ENCODE measurements at regions not wholly inside any gene's neighbourhood (a gene's known extent, or its start where the extent isn't known, plus 50 kb on each side); places are given as distances from the start of the nearest gene placed in this dataset.

DNA sequence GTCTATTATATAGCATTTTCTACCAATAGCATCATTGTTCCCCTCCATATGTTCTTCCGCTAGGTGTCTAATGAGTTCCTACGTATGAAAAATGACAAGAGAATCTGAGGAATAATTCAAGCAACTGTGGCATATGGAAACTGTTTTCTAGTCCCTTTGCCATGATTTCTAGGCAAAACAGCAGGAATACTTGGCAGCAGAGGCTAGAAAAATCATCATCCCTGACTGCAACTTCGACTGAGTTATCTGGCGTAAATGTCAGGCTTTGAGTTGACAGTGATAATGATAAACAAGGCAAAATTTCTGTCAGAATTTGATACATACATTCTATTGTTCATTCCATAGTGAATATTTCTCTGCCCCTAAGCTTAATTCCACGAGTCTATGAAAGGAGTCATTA, 572.8 kb upstream of the USP15 start:
- TF ChIP-seq, protein P1, sequence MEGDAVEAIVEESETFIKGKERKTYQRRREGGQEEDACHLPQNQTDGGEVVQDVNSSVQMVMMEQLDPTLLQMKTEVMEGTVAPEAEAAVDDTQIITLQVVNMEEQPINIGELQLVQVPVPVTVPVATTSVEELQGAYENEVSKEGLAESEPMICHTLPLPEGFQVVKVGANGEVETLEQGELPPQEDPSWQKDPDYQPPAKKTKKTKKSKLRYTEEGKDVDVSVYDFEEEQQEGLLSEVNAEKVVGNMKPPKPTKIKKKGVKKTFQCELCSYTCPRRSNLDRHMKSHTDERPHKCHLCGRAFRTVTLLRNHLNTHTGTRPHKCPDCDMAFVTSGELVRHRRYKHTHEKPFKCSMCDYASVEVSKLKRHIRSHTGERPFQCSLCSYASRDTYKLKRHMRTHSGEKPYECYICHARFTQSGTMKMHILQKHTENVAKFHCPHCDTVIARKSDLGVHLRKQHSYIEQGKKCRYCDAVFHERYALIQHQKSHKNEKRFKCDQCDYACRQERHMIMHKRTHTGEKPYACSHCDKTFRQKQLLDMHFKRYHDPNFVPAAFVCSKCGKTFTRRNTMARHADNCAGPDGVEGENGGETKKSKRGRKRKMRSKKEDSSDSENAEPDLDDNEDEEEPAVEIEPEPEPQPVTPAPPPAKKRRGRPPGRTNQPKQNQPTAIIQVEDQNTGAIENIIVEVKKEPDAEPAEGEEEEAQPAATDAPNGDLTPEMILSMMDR (IDR thresholded peaks at IDR 0.05 in 2 of 3, conservative IDR thresholded peaks at IDR 0.05 in 1 of 3; ENCODE audit: insufficient read depth in 2 of 3, low read depth in 1 of 3, low read length in 3 of 3) = no peak
- no peak for TF ChIP-seq TOE1 (IDR thresholded peaks at IDR 0.05; ENCODE audit: borderline replicate concordance)
- no peak for TF ChIP-seq TOE1 (CRISPR knock-in tag; IDR thresholded peaks at IDR 0.05; ENCODE audit: borderline replicate concordance, low read depth)
- TF ChIP-seq ZBTB1 (CRISPR knock-in tag; IDR thresholded peaks at IDR 0.05; ENCODE audit: borderline replicate concordance, low read depth) = no peak
- TF ChIP-seq SRF (CRISPR knock-in tag; IDR thresholded peaks at IDR 0.05) = no peak
- no peak for TF ChIP-seq KLF16 (IDR thresholded peaks at IDR 0.05)

All from K562 (cell line).